ENCODE measurements at regions not wholly inside any gene's neighbourhood (a gene's known extent, or its start where the extent isn't known, plus 50 kb on each side); places are given as distances from the start of the nearest gene placed in this dataset.

DNA sequence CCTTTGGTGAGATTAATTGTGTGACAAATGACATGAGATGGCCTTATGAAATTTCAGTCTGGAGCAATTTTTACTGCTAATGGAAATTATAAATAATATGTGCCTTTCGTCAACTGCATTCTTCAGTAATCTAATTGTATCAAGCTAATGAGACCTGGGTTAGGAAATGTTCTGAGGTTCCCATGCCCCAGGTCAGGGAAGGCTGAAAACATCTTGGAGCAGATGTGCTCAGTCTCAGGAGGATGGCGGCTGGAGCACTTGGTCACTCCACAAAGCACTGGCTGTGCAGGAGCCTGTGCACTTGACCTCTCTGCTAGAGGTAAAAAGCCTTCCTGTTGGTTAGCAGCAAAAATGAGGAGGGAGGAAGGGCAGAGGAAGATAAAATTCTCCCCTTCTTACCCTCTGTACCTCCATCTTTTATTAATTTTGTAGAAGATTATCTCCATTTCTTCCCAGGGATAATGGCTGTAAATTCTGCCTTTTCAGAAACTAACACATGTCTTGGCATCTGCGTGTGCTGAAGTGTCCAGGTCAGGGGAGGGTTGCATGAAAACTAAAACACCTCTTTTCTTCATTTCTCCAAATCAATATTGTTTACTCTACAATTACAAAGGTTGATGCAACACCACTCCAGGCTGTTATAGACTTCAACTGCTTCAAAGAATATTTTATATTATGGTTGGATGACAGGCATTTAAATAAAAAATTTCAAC lies 1606.4 kb upstream of the ACVR2A start:
- no CpG with 5 or more reads among the region's 3 CpGs for WGBS (ENCODE audit: extremely low coverage, insufficient read length, low lambda C conversion rate)
- no peaks in the 10 kb centered on the region for H3K23me2 ChIP-seq (ENCODE audit: insufficient read length, low read depth, low read length, poor library complexity, severe bottlenecking)
- H3K9ac ChIP-seq (ENCODE audit: extremely low read depth, insufficient read length, low read length): no peak overlapping the region
- Mint-ChIP-seq H3K27ac (no peak overlapping the region), H3K4me1 (peaks cover 0 to 4% of the 10 kb centered on the region in 2 experiments; a peak in 1 of 4 replicates), H3K36me3 (ENCODE audit: insufficient read depth in 1 of 3, low read depth in 3 of 3) (no peaks in the 10 kb centered on the region), H3K4me3 (no peak overlapping the region), H3K9me3 (no peaks in the 10 kb centered on the region), H3K27me3 (ENCODE audit: low read depth) (no peaks in the 10 kb centered on the region)
- H3K9me3 ChIP-seq (ENCODE audit: control insufficient read depth, low read depth, low read length): no peaks in the 10 kb centered on the region
- no peak overlapping the region for H3K23ac ChIP-seq (ENCODE audit: insufficient read length, low read depth, low read length)
- no peak overlapping the region for H2BK12ac ChIP-seq (ENCODE audit: insufficient read length, low read depth, low read length)
- no peak for DNase-seq
- no peak overlapping the region for H3K14ac ChIP-seq (ENCODE audit: insufficient read depth, low read length)
- H4K20me1 ChIP-seq (ENCODE audit: control insufficient read depth, insufficient read depth, insufficient read length): no peaks in the 10 kb centered on the region
- no peak overlapping the region for H3K18ac ChIP-seq (ENCODE audit: insufficient read length, low read depth, low read length)
- H3K27me3 ChIP-seq (ENCODE audit: insufficient read depth, low read length): no peaks in the 10 kb centered on the region
- H4K91ac ChIP-seq (ENCODE audit: insufficient read length, low read depth, low read length): no peak overlapping the region
- H3K4ac ChIP-seq (ENCODE audit: low read depth, low read length): no peak overlapping the region
- TF ChIP-seq, protein P1, sequence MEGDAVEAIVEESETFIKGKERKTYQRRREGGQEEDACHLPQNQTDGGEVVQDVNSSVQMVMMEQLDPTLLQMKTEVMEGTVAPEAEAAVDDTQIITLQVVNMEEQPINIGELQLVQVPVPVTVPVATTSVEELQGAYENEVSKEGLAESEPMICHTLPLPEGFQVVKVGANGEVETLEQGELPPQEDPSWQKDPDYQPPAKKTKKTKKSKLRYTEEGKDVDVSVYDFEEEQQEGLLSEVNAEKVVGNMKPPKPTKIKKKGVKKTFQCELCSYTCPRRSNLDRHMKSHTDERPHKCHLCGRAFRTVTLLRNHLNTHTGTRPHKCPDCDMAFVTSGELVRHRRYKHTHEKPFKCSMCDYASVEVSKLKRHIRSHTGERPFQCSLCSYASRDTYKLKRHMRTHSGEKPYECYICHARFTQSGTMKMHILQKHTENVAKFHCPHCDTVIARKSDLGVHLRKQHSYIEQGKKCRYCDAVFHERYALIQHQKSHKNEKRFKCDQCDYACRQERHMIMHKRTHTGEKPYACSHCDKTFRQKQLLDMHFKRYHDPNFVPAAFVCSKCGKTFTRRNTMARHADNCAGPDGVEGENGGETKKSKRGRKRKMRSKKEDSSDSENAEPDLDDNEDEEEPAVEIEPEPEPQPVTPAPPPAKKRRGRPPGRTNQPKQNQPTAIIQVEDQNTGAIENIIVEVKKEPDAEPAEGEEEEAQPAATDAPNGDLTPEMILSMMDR (conservative IDR thresholded peaks at IDR 0.05): no peak
- H3K56ac ChIP-seq (ENCODE audit: insufficient read length, low read depth, low read length): no peak overlapping the region
- no peak overlapping the region for H3K27ac ChIP-seq (ENCODE audit: insufficient read length, low read depth, low read length)
- H2BK15ac ChIP-seq (ENCODE audit: low read depth, low read length): no peak overlapping the region
- H2AFZ ChIP-seq (ENCODE audit: low read length): no peak overlapping the region
- H2BK120ac ChIP-seq (ENCODE audit: low read depth, low read length, poor library complexity, severe bottlenecking): no peak overlapping the region
- no peak overlapping the region for H3K4me2 ChIP-seq (ENCODE audit: insufficient read depth, insufficient read length, low read length)
- no peak overlapping the region for H2BK5ac ChIP-seq (ENCODE audit: insufficient read length, low read length)
- no peak overlapping the region for H2AK5ac ChIP-seq (ENCODE audit: insufficient read length, low read length)
- H3K79me1 ChIP-seq (ENCODE audit: insufficient read depth, low read depth, low read length, poor library complexity, severe bottlenecking): no peaks in the 10 kb centered on the region
- H2BK20ac ChIP-seq (ENCODE audit: low read depth, low read length, poor library complexity, severe bottlenecking): no peak overlapping the region
- H3T11ph ChIP-seq (ENCODE audit: low read length): no peak overlapping the region
- no peaks in the 10 kb centered on the region for H3K4me1 ChIP-seq (ENCODE audit: insufficient read depth, low read length)
- H4K5ac ChIP-seq (ENCODE audit: insufficient read length, low read depth, low read length): no peak overlapping the region
- no peaks in the 10 kb centered on the region for H3K79me2 ChIP-seq (ENCODE audit: insufficient read depth, low read length)
- H4K8ac ChIP-seq (replicated peaks; ENCODE audit: insufficient read length, low read depth, low read length): no peak overlapping the region
